Stimulated activated CD8-positive, alpha-beta memory T cell treated with anti-CD3 and anti-CD28 coated beads, Interleukin-12 subunit alpha, Interleukin-12 subunit beta, amount 100 ng/mL, for 1 hour (primary cell): ENCODE measurements at regions not wholly inside any gene's neighbourhood (a gene's known extent, or its start where the extent isn't known, plus 50 kb on each side); places are given as distances from the start of the nearest gene placed in this dataset.

Experiments
- DNase-seq: peaks from one replicate; pipeline ENCODE4 v3.0.0-alpha.2; 2020; ENCODE audit warnings: low read depth

DNA sequence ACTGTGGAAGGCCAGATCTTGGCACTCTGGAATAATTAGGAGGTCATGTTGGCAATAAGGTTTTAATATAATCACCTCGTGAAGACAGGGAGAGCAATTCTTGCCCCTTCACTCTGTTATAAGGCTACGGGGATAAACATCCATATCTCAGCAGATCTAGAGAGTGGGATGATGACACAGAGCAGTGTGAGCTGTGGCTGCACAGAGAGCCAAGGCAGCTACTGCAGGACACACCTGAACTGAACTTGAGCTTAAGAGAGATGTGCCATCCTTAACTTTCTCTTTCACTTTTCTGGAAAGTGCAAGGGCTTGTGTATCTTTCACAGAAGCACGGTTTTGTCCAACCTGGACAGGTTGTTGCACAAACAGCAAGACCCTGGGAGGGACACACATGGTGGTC lies 174.7 kb downstream of the GATA3 start:
- DNase-seq = no peak

DNA sequence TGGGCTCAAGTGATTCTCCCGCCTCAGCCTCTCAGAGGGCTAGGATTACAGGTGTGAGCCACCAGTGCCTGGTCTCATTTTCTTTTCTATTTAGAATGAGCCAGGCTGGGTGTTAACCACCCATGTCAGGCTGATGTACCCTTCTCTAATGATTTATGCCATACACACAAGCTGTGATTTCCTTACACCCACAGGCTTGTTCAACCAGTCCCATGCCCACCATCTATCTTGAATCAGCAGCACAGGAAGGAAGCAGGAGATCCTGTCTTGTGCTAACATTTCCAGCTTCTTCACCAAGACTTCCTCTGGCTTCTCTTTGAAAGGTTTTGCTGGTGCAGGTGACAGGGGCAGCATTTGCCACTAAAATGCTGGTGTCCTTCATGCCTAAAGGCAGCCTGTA lies 176.4 kb downstream of the GATA3 start:
- no peak for DNase-seq

- DNase-seq = no peak
Measured at GRCh38 chr10:8233049-8233448, 178.6 kb downstream of the GATA3 start.

DNA sequence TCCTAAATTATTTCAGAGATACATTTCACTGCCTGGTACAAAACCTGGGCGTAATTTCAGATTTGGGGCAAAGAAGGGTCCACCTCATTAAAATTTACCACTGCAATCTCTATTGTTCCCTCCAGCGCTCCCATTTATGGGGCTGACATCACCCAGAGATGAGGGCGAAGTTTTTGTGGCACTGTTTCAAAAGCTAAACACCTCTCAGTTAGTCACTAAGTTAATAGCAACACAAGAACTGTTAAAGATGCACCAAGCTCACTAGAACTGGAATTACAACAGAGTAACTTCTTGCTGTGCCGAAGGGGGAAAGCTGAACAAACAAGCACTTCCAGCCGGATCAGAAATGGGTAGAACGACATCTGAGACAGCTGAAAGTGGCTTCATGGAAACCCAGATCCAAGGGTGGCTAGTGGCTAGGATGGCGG lies 179.4 kb downstream of the GATA3 start:
- DNase-seq = no peak

DNA sequence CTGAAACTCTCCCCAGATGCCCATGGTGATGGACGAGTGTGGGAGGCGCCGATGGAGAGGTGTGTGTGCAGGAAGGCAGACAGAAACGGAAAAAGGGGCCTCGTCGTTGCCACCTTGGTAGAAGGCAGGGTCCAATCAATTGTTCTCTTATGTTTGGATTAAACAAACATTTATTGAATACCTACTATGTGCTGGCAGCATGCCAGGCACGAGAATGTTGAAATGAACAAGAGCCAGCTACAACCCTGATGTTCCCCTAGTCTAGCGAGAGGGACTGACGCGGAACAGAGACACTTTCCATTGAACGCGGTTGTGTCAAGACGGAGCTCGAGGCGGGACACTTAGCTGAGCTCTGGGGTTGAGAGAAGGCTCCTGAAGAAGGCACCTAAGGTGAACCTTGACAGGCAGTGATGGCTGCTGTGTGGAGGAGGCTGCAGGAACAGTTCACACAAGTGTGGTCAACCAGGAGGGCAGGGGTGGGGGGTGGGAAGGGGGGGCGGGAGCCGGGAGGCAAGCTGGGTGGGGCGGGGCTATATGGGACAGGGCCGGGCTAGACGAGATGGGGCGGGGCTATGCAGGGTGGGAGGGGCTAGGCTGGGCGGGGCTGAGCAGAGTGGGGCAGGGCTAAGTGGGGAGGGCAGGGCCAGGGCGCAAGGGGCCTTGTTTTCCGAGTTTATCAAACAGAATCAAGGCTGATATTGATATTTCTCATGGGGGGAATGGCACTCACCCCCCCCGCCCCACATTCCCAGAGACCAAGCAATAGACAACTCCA lies 181.0 kb downstream of the GATA3 start:
- DNase-seq = no peak

DNA sequence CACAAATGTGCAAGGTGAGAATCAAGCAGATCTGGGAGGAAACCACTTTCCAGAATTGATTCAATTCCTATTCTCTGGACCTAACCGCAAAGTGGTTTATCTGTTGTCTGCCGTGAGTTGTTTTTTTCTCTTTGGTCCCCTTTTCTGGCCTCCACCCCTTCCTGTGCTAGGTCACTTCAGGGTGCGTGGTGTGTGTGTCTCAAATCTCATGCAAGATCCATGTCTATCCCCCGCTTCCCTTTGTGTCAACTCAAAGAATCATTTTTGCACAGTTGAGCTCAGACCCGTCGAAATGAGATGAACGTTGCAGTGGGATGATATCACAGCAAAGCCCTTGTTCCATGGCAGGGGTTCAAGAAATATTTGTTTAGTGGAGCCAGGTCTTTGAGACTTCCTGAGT lies 184.5 kb downstream of the GATA3 start:
- no peak for DNase-seq

- DNase-seq = no peak
Measured at GRCh38 chr10:8240861-8241260, 186.4 kb downstream of the GATA3 start.

- DNase-seq = no peak
Measured at GRCh38 chr10:8242295-8242872, 187.9 kb downstream of the GATA3 start.

GRCh38 chr10:8245131-8245813 lies 190.8 kb downstream of the GATA3 start:
- no peak for DNase-seq

- no peak for DNase-seq
Measured at GRCh38 chr10:8245814-8246142, 191.3 kb downstream of the GATA3 start.

DNA sequence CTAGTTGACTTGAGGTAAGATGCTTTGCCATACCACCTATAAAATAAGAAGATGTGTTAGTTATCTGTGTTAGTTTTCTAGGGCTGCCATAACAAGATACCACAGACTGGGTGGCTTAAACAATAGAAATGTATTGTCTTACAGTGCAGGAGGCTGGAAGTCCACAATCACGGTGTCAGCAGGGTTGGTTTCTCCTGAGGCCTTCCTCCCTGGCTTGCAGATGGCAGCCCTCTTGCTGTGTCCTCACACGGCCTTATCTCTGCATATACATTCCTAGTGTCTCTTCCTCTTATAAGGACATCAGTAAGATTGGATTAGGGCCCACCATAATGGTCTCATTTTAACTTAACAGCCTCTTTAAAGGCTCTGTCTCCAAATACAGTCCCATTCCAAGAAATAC lies 192.1 kb downstream of the GATA3 start:
- no peak for DNase-seq

- DNase-seq = no peak
Measured at GRCh38 chr10:8247191-8247590, 192.7 kb downstream of the GATA3 start.

DNA sequence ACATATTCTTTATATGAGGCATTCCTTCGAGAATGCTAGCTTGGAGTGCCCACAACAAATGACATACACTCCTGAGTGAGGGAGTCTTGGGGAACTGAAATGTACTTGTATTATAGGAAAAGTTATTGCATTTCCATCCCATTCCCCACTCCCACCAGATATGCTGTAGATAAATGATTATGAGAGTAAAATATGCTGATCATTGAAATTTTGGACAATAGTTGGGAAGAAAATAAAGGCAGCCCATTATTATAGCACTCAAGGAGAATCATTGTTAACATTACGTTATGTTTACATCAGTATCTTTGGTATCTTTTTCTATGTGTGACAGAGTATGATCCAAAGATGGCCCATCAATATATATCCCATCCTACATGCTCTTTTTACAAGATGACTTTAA lies 194.4 kb downstream of the GATA3 start:
- no peak for DNase-seq

DNA sequence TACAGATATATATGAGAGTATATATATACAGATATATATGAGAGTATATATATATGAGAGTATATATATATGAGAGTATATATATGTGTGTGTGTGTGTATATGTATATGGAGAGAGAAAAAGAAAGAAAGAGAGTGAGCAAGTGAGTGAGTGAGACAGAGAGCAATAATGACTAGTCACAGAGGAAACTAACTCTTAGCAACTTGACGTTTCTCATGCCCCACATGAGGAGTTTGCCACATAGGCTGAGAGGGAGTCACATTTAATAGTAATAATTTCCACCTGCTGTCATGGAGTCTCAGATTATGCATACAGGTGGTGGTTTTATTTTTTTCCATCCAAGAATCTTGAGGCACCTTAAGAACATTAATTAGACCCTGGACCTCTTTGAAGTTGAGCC lies 199.9 kb downstream of the GATA3 start:
- no peak for DNase-seq

- no peak for DNase-seq
Measured at GRCh38 chr10:8255301-8255700, 200.8 kb downstream of the GATA3 start.

- DNase-seq = no peak
Measured at GRCh38 chr10:8260645-8261044, 206.2 kb downstream of the GATA3 start.

DNA sequence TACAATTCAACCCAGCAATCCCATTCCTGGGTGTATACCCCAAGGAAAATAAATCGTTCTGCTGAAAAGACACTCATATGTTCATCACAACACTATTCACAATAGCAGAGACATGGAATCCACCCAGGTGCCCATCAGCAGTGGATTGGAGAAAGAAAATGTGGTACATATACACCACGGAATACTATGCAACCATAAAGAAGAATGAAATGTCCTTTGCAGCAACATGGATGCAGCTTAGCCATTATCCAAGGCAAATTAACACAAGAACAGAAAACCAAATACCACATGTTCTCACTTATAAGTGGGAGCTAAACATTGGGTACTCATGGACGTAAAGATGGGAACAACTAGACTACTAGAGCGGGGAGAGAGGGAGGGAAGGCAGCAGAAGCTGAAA lies 207.8 kb downstream of the GATA3 start:
- no peak for DNase-seq

DNA sequence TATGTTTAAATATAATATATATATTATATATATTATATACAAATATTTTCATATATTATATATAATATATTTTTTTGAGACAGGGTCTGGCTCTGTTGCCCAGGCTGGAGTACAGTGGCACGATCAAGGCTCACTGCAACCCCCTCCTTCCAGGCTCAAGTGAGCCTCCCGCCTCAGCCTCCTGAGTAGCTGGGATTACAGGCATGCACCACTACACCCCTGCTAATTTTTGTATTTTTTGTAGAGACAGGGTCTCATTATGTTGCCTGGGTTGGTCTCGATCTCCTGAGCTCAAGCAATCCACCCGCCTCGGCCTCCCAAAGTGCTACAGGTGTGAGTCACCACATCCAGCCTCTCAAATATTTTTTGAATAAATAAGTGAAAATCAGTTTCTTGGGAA lies 215.5 kb downstream of the GATA3 start:
- no peak for DNase-seq

GRCh38 chr10:8272794-8273425 lies 218.4 kb downstream of the GATA3 start:
- DNase-seq = no peak

DNA sequence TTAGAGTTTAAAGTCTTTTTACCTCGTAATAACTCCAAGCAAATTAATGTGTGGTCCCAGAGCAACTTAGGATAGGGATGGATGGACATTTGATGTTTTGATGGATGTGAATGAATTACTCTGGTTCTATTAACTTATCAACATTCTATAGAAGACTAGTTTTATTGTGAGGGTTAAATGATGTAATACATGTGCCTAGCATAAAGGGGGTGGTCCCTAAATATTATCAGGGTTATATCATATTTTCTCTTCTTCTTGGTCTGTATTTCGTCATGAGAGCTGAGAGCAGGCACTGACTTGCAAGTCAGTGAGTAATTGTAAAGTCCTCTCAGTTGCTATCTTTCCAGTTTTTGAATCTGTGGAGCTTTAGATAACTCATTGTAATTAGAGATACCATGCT lies 219.3 kb downstream of the GATA3 start:
- DNase-seq = no peak

GRCh38 chr10:8275911-8276310 lies 221.4 kb downstream of the GATA3 start:
- DNase-seq = no peak

DNA sequence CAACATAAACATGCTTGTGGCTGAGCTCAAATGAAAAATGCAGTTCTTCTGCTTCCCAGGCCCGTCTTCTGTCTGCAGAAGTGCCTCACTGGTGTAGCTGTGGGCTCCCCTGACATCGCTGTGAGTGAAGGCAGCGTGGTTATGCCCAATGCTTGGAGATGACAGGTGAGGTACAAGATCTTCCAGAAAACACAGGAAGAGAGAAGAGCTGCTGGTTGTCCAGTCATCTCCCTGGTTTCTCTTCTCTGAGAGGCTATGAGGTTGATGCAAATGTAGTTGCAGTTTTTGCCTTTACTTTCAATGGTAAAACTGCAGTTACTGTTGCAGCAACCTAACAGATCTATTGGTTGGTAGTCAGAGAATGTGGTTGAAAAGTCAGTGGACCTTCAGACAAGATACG lies 223.6 kb downstream of the GATA3 start:
- no peak for DNase-seq

DNA sequence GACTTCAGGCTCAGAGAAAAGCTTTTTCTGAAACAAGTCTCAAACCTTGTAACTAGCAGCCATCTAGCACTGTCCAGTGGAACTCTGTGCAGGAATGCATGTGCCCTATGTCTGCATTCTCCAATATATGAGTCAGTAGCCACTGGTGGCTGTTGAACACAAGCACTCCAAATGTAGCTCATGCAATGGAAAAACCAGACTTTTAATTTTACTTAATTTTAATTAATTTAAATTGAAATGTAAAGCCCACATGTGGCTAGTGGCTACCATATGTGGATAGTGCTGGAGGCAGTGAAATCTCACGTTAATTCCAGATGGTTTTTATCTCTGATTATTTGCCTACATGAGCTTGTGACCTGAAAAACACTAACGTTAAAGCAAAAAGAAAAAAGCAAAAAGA lies 225.1 kb downstream of the GATA3 start:
- DNase-seq = no peak
